ENCODE measurements at regions not wholly inside any gene's neighbourhood (a gene's known extent, or its start where the extent isn't known, plus 50 kb on each side); places are given as distances from the start of the nearest gene placed in this dataset.

DNA sequence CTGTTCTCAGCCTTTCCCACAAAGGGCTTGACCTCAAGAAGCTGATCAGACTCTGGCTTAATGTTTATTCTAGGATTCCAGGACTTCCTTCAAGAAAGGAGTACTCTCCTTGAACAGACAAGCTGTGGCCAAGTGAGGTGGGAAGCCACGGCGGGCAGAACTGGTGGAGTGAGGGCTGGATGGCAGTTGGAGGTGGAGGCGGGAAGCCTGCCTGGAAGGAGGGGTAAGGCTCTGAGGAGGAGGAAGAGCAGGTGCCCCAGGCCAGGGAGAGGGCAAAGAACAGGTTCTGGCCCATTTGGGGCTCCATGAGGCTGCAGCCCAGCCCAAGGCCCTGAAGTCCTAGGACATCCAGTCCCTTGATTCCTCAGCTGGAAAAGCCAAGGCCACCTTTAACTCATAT lies 143.9 kb downstream of the CYP26B1 start:
- Histone ChIP-seq H3K4me1 (no peaks in the 10 kb centered on the region), H3K4me3 (replicated peaks in 1 of 3) (no peak overlapping the region), H3K27ac (no peak overlapping the region), H3K9me3 (no peaks in the 10 kb centered on the region), H3K36me3 (no peaks in the 10 kb centered on the region), H3K27me3 (no peaks in the 10 kb centered on the region)
- intact Hi-C loops (cut with DNase I): no loop called here
- 77 to 80% methylated on average over 3 of the region's 3 CpGs for WGBS, 2 donors
- TF ChIP-seq POLR2A (IDR thresholded peaks at IDR 0.05): no peak
- TF ChIP-seq, protein P1, sequence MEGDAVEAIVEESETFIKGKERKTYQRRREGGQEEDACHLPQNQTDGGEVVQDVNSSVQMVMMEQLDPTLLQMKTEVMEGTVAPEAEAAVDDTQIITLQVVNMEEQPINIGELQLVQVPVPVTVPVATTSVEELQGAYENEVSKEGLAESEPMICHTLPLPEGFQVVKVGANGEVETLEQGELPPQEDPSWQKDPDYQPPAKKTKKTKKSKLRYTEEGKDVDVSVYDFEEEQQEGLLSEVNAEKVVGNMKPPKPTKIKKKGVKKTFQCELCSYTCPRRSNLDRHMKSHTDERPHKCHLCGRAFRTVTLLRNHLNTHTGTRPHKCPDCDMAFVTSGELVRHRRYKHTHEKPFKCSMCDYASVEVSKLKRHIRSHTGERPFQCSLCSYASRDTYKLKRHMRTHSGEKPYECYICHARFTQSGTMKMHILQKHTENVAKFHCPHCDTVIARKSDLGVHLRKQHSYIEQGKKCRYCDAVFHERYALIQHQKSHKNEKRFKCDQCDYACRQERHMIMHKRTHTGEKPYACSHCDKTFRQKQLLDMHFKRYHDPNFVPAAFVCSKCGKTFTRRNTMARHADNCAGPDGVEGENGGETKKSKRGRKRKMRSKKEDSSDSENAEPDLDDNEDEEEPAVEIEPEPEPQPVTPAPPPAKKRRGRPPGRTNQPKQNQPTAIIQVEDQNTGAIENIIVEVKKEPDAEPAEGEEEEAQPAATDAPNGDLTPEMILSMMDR (IDR thresholded peaks at IDR 0.05): no peak
- DNase-seq: no peak

GRCh38 chr2:72003124-72003523 lies 144.5 kb downstream of the CYP26B1 start:
- no peaks in the 10 kb centered on the region for H3K4me1 ChIP-seq
- H3K4me3 ChIP-seq (replicated peaks in 1 of 3): no peak overlapping the region
- no peaks in the 10 kb centered on the region for H3K36me3 ChIP-seq
- no peaks in the 10 kb centered on the region for H3K9me3 ChIP-seq
- 93 to 95% methylated on average over 4 to 8 of the region's 8 CpGs for WGBS, 2 donors
- no peaks in the 10 kb centered on the region for H3K27me3 ChIP-seq
- intact Hi-C loops (cut with DNase I): no loop called here
- no peak overlapping the region for H3K27ac ChIP-seq
- no peak for DNase-seq
- no peak for TF ChIP-seq POLR2A (IDR thresholded peaks at IDR 0.05)
- TF ChIP-seq, protein P1 (IDR thresholded peaks at IDR 0.05): no peak

DNA sequence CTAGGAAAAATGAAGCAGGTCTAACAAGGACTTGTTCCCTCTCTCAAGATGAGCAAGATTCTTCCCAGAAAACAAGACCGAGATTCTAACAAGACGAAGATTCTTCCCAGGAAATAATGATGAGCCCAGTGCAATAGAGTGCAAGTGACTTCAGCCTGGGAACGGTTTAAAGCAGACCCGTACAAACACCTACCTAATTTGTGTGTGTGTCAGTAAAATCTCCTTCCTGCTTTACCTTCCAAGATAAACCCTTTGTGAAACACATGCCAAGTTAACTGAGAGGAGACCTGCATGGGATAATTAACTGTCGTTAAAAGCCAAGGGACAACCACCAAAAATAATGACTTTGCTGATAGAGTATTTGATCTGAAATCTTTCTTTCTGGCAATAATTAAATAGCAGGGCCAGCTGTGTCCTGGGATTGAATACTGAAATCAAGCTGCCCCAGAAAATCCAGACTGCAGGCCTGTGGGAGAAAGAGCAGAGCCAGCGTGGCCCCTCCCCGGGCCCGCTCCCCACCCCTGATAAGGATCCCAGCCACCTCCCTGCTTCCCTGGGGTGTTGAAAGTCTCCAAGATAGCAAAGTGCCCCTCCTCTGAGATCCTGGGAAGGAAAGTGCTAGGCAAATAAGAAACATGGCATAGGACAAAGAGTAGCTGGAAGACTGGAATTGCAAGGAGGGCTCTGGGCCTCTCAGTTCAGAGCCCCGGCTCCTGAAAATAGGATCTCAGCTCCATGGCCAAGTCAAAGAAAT lies 145.5 kb downstream of the CYP26B1 start:
- Histone ChIP-seq H3K9me3 (no peaks in the 10 kb centered on the region), H3K36me3 (no peaks in the 10 kb centered on the region), H3K27me3 (no peaks in the 10 kb centered on the region), H3K27ac (no peak overlapping the region), H3K4me3 (replicated peaks in 1 of 3) (no peak overlapping the region), H3K4me1 (no peaks in the 10 kb centered on the region)
- TF ChIP-seq POLR2A (IDR thresholded peaks at IDR 0.05): no peak
- TF ChIP-seq, protein P1 (IDR thresholded peaks at IDR 0.05): no peak
- no peak for DNase-seq
- intact Hi-C loops (cut with DNase I): no loop called here
- 73 to 74% methylated on average over 9 of the region's 9 CpGs for WGBS, 2 donors

GRCh38 chr2:72000110-72000509 lies 147.6 kb downstream of the CYP26B1 start:
- Histone ChIP-seq H3K4me3 (replicated peaks in 1 of 3) (no peak overlapping the region), H3K27ac (no peak overlapping the region), H3K27me3 (no peaks in the 10 kb centered on the region), H3K36me3 (no peaks in the 10 kb centered on the region), H3K4me1 (no peaks in the 10 kb centered on the region), H3K9me3 (no peaks in the 10 kb centered on the region)
- 74 to 79% methylated on average over 7 of the region's 7 CpGs for WGBS, 2 donors
- intact Hi-C loops (cut with DNase I): no loop called here
- DNase-seq: no peak
- TF ChIP-seq, protein P1 (IDR thresholded peaks at IDR 0.05): no peak
- TF ChIP-seq POLR2A (IDR thresholded peaks at IDR 0.05): no peak

- 86 to 93% methylated on average over 5 of the region's 5 CpGs for WGBS, 2 donors
- TF ChIP-seq POLR2A (IDR thresholded peaks at IDR 0.05): no peak
- TF ChIP-seq, protein P1 (IDR thresholded peaks at IDR 0.05): no peak
- Histone ChIP-seq H3K27ac (no peak overlapping the region), H3K36me3 (no peaks in the 10 kb centered on the region), H3K9me3 (no peaks in the 10 kb centered on the region), H3K27me3 (no peaks in the 10 kb centered on the region), H3K4me3 (replicated peaks in 1 of 3) (no peak overlapping the region), H3K4me1 (no peaks in the 10 kb centered on the region)
- DNase-seq: no peak
- intact Hi-C loops (cut with DNase I): no loop called here
Measured at GRCh38 chr2:71999580-71999979, 148.1 kb downstream of the CYP26B1 start.
